ENCODE measurements at regions not wholly inside any gene's neighbourhood (a gene's known extent, or its start where the extent isn't known, plus 50 kb on each side); places are given as distances from the start of the nearest gene placed in this dataset.

DNA sequence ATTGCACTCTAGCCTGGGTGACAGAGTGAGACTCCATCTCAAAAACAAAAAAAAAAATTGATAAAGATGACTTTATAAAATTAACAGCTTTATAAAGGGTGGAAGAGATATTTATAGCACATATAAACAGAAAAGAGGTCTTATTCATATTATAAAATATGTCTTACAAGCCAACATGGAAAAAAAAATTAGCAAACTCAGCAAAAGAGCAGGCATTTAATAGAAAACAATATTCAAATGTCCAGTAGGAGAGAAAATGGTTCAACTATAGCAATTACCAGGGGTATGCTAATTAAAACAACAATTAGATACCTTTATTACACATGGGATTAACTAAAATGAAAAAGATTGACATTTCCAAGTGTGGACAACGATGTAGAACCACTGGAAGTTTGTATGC lies 929.1 kb downstream of the REEP3 start:
- Histone ChIP-seq H3K4ac (ENCODE audit: low read length) (no peak overlapping the region), H2AK5ac (ENCODE audit: low read depth, low read length) (no peak overlapping the region), H3K14ac (ENCODE audit: low read length) (no peak overlapping the region), H2BK5ac (ENCODE audit: low read length) (no peak overlapping the region), H3K9me3 (replicated peaks in 1 of 2; ENCODE audit: control insufficient read depth in 2 of 2, insufficient read depth in 1 of 2, low read depth in 1 of 2, low read length in 2 of 2) (no peaks in the 10 kb centered on the region), H2BK120ac (ENCODE audit: low read depth, low read length) (no peak overlapping the region), H3K4me2 (ENCODE audit: insufficient read depth, low read length, poor library complexity, severe bottlenecking) (no peak overlapping the region), H4K91ac (ENCODE audit: low read depth, low read length, poor library complexity) (no peak overlapping the region), H3K4me3 (ENCODE audit: low read length in 2 of 2) (no peak overlapping the region), H3K27ac (replicated peaks; ENCODE audit: low read length) (no peak overlapping the region), H3K18ac (ENCODE audit: low read length) (no peak overlapping the region), H3K36me3 (replicated peaks in 1 of 2; ENCODE audit: control insufficient read depth in 2 of 2, insufficient read depth in 2 of 2, low read length in 2 of 2) (no peaks in the 10 kb centered on the region), H3K79me1 (ENCODE audit: low read depth, low read length) (no peaks in the 10 kb centered on the region), H3K23ac (ENCODE audit: low read depth, low read length, poor library complexity) (no peak overlapping the region), H2BK15ac (ENCODE audit: low read length) (no peak overlapping the region), H3K27me3 (ENCODE audit: control insufficient read depth in 3 of 3, insufficient read depth in 3 of 3, low read depth in 1 of 3, low read length in 3 of 3) (no peaks in the 10 kb centered on the region), H3K4me1 (ENCODE audit: control insufficient read depth in 2 of 2, insufficient read depth in 1 of 2, low read depth in 1 of 2, low read length in 2 of 2) (no peaks in the 10 kb centered on the region), H4K8ac (ENCODE audit: low read depth, low read length) (no peak overlapping the region), H3K9ac (ENCODE audit: low read depth, low read length, poor library complexity) (no peak overlapping the region), H2AFZ (ENCODE audit: low read length) (no peak overlapping the region), H2BK12ac (ENCODE audit: low read length) (no peak overlapping the region)
- WGBS, 2 donors (ENCODE audit: extremely low coverage in 2 of 2, insufficient read length in 2 of 2, insufficient replicate concordance in 1 of 2), result no CpG with 5 or more reads among the region's 1 CpG
- DNase-seq (ENCODE audit: low spot score), result no peak

DNA sequence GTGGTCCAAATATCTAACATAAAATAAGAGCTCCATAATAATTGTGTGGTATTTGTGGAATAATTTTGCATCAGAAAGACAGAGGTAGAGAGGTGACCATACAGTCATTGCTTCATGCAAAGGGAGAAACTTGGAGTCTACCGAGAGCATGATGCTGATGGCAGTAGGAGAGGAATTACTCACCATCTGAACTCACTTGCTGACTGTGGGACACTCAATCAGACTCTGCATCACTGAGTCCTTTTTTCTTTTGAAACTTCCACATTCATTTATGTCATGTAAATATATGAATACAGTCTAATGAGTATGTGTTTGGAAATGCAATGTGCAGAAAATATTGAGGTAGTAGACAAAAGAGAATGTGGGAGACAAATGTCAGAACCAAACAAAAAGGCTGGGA lies 933.8 kb downstream of the REEP3 start:
- Histone ChIP-seq H2BK5ac (ENCODE audit: low read length) (no peak overlapping the region), H3K27me3 (ENCODE audit: control insufficient read depth in 3 of 3, insufficient read depth in 3 of 3, low read depth in 1 of 3, low read length in 3 of 3) (no peaks in the 10 kb centered on the region), H2AFZ (ENCODE audit: low read length) (no peak overlapping the region), H3K4ac (ENCODE audit: low read length) (no peak overlapping the region), H2AK5ac (ENCODE audit: low read depth, low read length) (no peak overlapping the region), H4K91ac (ENCODE audit: low read depth, low read length, poor library complexity) (no peak overlapping the region), H2BK120ac (ENCODE audit: low read depth, low read length) (no peak overlapping the region), H3K36me3 (replicated peaks in 1 of 2; ENCODE audit: control insufficient read depth in 2 of 2, insufficient read depth in 2 of 2, low read length in 2 of 2) (no peaks in the 10 kb centered on the region), H3K9me3 (replicated peaks in 1 of 2; ENCODE audit: control insufficient read depth in 2 of 2, insufficient read depth in 1 of 2, low read depth in 1 of 2, low read length in 2 of 2) (no peaks in the 10 kb centered on the region), H3K9ac (ENCODE audit: low read depth, low read length, poor library complexity) (no peak overlapping the region), H3K4me2 (ENCODE audit: insufficient read depth, low read length, poor library complexity, severe bottlenecking) (no peak overlapping the region), H3K23ac (ENCODE audit: low read depth, low read length, poor library complexity) (no peak overlapping the region), H3K18ac (ENCODE audit: low read length) (no peak overlapping the region), H4K8ac (ENCODE audit: low read depth, low read length) (no peak overlapping the region), H3K27ac (replicated peaks; ENCODE audit: low read length) (no peak overlapping the region), H2BK12ac (ENCODE audit: low read length) (no peak overlapping the region), H3K79me1 (ENCODE audit: low read depth, low read length) (no peaks in the 10 kb centered on the region), H2BK15ac (ENCODE audit: low read length) (no peak overlapping the region), H3K4me3 (ENCODE audit: low read length in 2 of 2) (no peak overlapping the region), H3K4me1 (ENCODE audit: control insufficient read depth in 2 of 2, insufficient read depth in 1 of 2, low read depth in 1 of 2, low read length in 2 of 2) (no peaks in the 10 kb centered on the region), H3K14ac (ENCODE audit: low read length) (no peak overlapping the region)
- no peak for DNase-seq (ENCODE audit: low spot score)
- no CpG with 5 or more reads among the region's 1 CpG for WGBS, 2 donors (ENCODE audit: extremely low coverage in 2 of 2, insufficient read length in 2 of 2, insufficient replicate concordance in 1 of 2)

GRCh38 chr10:64458306-64458705 lies 937.1 kb downstream of the REEP3 start:
- Histone ChIP-seq H3K23ac (ENCODE audit: low read depth, low read length, poor library complexity) (no peak overlapping the region), H4K91ac (ENCODE audit: low read depth, low read length, poor library complexity) (no peak overlapping the region), H2BK15ac (ENCODE audit: low read length) (no peak overlapping the region), H3K9me3 (replicated peaks in 1 of 2; ENCODE audit: control insufficient read depth in 2 of 2, insufficient read depth in 1 of 2, low read depth in 1 of 2, low read length in 2 of 2) (no peaks in the 10 kb centered on the region), H2BK120ac (ENCODE audit: low read depth, low read length) (no peak overlapping the region), H3K36me3 (replicated peaks in 1 of 2; ENCODE audit: control insufficient read depth in 2 of 2, insufficient read depth in 2 of 2, low read length in 2 of 2) (no peaks in the 10 kb centered on the region), H2BK5ac (ENCODE audit: low read length) (no peak overlapping the region), H3K4ac (ENCODE audit: low read length) (no peak overlapping the region), H3K4me2 (ENCODE audit: insufficient read depth, low read length, poor library complexity, severe bottlenecking) (no peak overlapping the region), H3K4me3 (ENCODE audit: low read length in 2 of 2) (no peak overlapping the region), H3K14ac (ENCODE audit: low read length) (no peak overlapping the region), H3K9ac (ENCODE audit: low read depth, low read length, poor library complexity) (no peak overlapping the region), H3K27me3 (ENCODE audit: control insufficient read depth in 3 of 3, insufficient read depth in 3 of 3, low read depth in 1 of 3, low read length in 3 of 3) (no peaks in the 10 kb centered on the region), H4K8ac (ENCODE audit: low read depth, low read length) (no peak overlapping the region), H3K79me1 (ENCODE audit: low read depth, low read length) (no peaks in the 10 kb centered on the region), H2AK5ac (ENCODE audit: low read depth, low read length) (no peak overlapping the region), H3K18ac (ENCODE audit: low read length) (no peak overlapping the region), H3K27ac (replicated peaks; ENCODE audit: low read length) (no peak overlapping the region), H3K4me1 (ENCODE audit: control insufficient read depth in 2 of 2, insufficient read depth in 1 of 2, low read depth in 1 of 2, low read length in 2 of 2) (no peaks in the 10 kb centered on the region), H2BK12ac (ENCODE audit: low read length) (no peak overlapping the region), H2AFZ (ENCODE audit: low read length) (no peak overlapping the region)
- DNase-seq (ENCODE audit: low spot score), result no peak
- no CpG with 5 or more reads among the region's 1 CpG for WGBS, 2 donors (ENCODE audit: extremely low coverage in 2 of 2, insufficient read length in 2 of 2, insufficient replicate concordance in 1 of 2)

DNA sequence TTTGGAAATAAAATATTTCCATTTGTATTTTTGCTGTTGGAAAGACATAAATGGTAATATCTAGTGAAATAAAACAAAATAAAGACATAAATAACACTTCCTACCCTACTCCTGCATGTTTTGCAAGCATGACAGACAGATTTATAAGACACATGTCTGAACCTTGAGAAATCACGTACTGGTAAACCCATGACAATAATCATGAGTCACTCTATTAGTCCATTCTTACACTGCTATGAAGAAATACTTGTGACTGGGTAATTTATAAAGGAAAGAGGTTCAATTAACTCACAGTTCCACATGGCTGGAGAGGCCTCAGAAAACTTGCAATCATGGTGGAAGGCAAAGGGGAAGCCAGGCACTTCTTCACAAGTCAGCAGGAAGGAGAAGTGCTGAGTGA lies 942.2 kb downstream of the REEP3 start:
- no peaks in the 10 kb centered on the region for H3K4me1 ChIP-seq (ENCODE audit: control insufficient read depth in 2 of 2, insufficient read depth in 1 of 2, low read depth in 1 of 2, low read length in 2 of 2)
- no peaks in the 10 kb centered on the region for H3K79me1 ChIP-seq (ENCODE audit: low read depth, low read length)
- no peak overlapping the region for H2BK5ac ChIP-seq (ENCODE audit: low read length)
- no peak overlapping the region for H2AK5ac ChIP-seq (ENCODE audit: low read depth, low read length)
- H3K27me3 ChIP-seq (ENCODE audit: control insufficient read depth in 3 of 3, insufficient read depth in 3 of 3, low read depth in 1 of 3, low read length in 3 of 3), result no peaks in the 10 kb centered on the region
- H3K18ac ChIP-seq (ENCODE audit: low read length), result no peak overlapping the region
- H3K4me3 ChIP-seq (ENCODE audit: low read length in 2 of 2), result no peak overlapping the region
- no CpG with 5 or more reads among the region's 1 CpG for WGBS, 2 donors (ENCODE audit: extremely low coverage in 2 of 2, insufficient read length in 2 of 2, insufficient replicate concordance in 1 of 2)
- H3K14ac ChIP-seq (ENCODE audit: low read length), result no peak overlapping the region
- H4K91ac ChIP-seq (ENCODE audit: low read depth, low read length, poor library complexity), result no peak overlapping the region
- no peaks in the 10 kb centered on the region for H3K36me3 ChIP-seq (replicated peaks in 1 of 2; ENCODE audit: control insufficient read depth in 2 of 2, insufficient read depth in 2 of 2, low read length in 2 of 2)
- no peak overlapping the region for H3K4me2 ChIP-seq (ENCODE audit: insufficient read depth, low read length, poor library complexity, severe bottlenecking)
- H3K9ac ChIP-seq (ENCODE audit: low read depth, low read length, poor library complexity), result no peak overlapping the region
- DNase-seq (ENCODE audit: low spot score), result no peak
- no peak overlapping the region for H2BK15ac ChIP-seq (ENCODE audit: low read length)
- no peak overlapping the region for H4K8ac ChIP-seq (ENCODE audit: low read depth, low read length)
- H2AFZ ChIP-seq (ENCODE audit: low read length), result no peak overlapping the region
- peaks cover 3 to 9% of the 10 kb centered on the region in 2 donors for H3K9me3 ChIP-seq (replicated peaks in 1 of 2; ENCODE audit: control insufficient read depth in 2 of 2, insufficient read depth in 1 of 2, low read depth in 1 of 2, low read length in 2 of 2)
- no peak overlapping the region for H3K4ac ChIP-seq (ENCODE audit: low read length)
- H3K27ac ChIP-seq (replicated peaks; ENCODE audit: low read length), result no peak overlapping the region
- no peak overlapping the region for H2BK120ac ChIP-seq (ENCODE audit: low read depth, low read length)
- H3K23ac ChIP-seq (ENCODE audit: low read depth, low read length, poor library complexity), result no peak overlapping the region
- no peak overlapping the region for H2BK12ac ChIP-seq (ENCODE audit: low read length)

Data from neuronal stem cell (in vitro differentiated cells).